HL-60/S4 (cell line): ENCODE measurements at regions not wholly inside any gene's neighbourhood (a gene's known extent, or its start where the extent isn't known, plus 50 kb on each side); places are given as distances from the start of the nearest gene placed in this dataset.

Source experiments
- in situ Hi-C: fragments of 300-500 bp; cut with MboI; formaldehyde crosslinking; loops from 2 replicates; pipeline ENCODE4 v1.14.3; 2022; ENCODE audit warnings: low sequenced_read_pairs

- in situ Hi-C loops: no loop called here
Measured at GRCh38 chr2:217636578-217636977, 366.2 kb downstream of the TNS1 start.

GRCh38 chr2:217634871-217635270 is 367.9 kb downstream of the TNS1 start:
- in situ Hi-C loops: no loop called here

- in situ Hi-C loops: no loop called here
Measured at GRCh38 chr2:217632043-217632442, 370.8 kb downstream of the TNS1 start.

GRCh38 chr2:217631115-217631514 is 371.7 kb downstream of the TNS1 start:
- in situ Hi-C loops: no loop called here

GRCh38 chr2:217629347-217629746 is 373.4 kb downstream of the TNS1 start:
- in situ Hi-C loops: no loop called here

GRCh38 chr2:217628061-217628460 is 374.7 kb downstream of the TNS1 start:
- in situ Hi-C loops: no loop called here

- in situ Hi-C loops: no loop called here
Measured at GRCh38 chr2:217626926-217627325, 375.9 kb downstream of the TNS1 start.

- in situ Hi-C loops: no loop called here
Measured at GRCh38 chr2:217625557-217626169, 377.1 kb downstream of the TNS1 start.

GRCh38 chr2:217623281-217623912 is 379.4 kb downstream of the TNS1 start:
- in situ Hi-C loops: no loop called here

GRCh38 chr2:217622205-217623060 is 380.4 kb downstream of the TNS1 start:
- in situ Hi-C loops: no loop called here

GRCh38 chr2:217621391-217621801 is 381.4 kb downstream of the TNS1 start:
- in situ Hi-C loops: no loop called here

GRCh38 chr2:217618744-217619143 is 384.1 kb downstream of the TNS1 start:
- in situ Hi-C loops: no loop called here

GRCh38 chr2:217617616-217618022 is 385.2 kb downstream of the TNS1 start:
- in situ Hi-C loops: no loop called here

GRCh38 chr2:217616936-217617335 is 385.9 kb downstream of the TNS1 start:
- in situ Hi-C loops: no loop called here

GRCh38 chr2:217615171-217615570 is 387.6 kb downstream of the TNS1 start:
- in situ Hi-C loops: no loop called here

GRCh38 chr2:217614498-217614897 is 388.3 kb downstream of the TNS1 start:
- in situ Hi-C loops: no loop called here

GRCh38 chr2:217614096-217614495 is 388.7 kb downstream of the TNS1 start:
- in situ Hi-C loops: no loop called here

- in situ Hi-C loops: no loop called here
Measured at GRCh38 chr2:217612920-217613319, 389.9 kb downstream of the TNS1 start.

- in situ Hi-C loops: no loop called here
Measured at GRCh38 chr2:217612211-217612610, 390.6 kb downstream of the TNS1 start.

- in situ Hi-C loops: no loop called here
Measured at GRCh38 chr2:217611626-217612127, 391.1 kb downstream of the TNS1 start.

- in situ Hi-C loops: no loop called here
Measured at GRCh38 chr2:217611056-217611455, 391.7 kb downstream of the TNS1 start.

- in situ Hi-C loops: no loop called here
Measured at GRCh38 chr2:217610401-217610814, 392.4 kb downstream of the TNS1 start.
